Suprapubic skin (tissue), 4 donors: ENCODE measurements at regions not wholly inside any gene's neighbourhood (a gene's known extent, or its start where the extent isn't known, plus 50 kb on each side); places are given as distances from the start of the nearest gene placed in this dataset.

Experiments used
- DNase-seq, 2 donors: peaks; one replicate each; pipeline ENCODE4 v3.0.0-alpha.2; 2019; ENCODE audit warnings: low spot score in 2 of 2
- H3K27ac ChIP-seq: fragments of 200-600 bp; sonication (generic); one replicate; pipeline ENCODE4 v1.5.1; 2019
- H3K27me3 ChIP-seq: fragments of 200-600 bp; sonication (generic); one replicate; pipeline ENCODE4 v1.5.1; 2019
- H3K36me3 ChIP-seq: fragments of 200-600 bp; sonication (generic); one replicate; pipeline ENCODE4 v1.5.1; 2019
- H3K4me1 ChIP-seq: fragments of 200-600 bp; sonication (generic); one replicate; pipeline ENCODE4 v1.5.1; 2019
- H3K4me3 ChIP-seq: fragments of 200-600 bp; sonication (generic); one replicate; pipeline ENCODE4 v1.5.1; 2019; ENCODE audit warnings: mild to moderate bottlenecking
- H3K9me3 ChIP-seq: fragments of 200-600 bp; sonication (generic); one replicate; pipeline ENCODE4 v1.5.1; 2019
- CTCF ChIP-seq, 2 donors: fragments of 200-600 bp in 1 of 2; fragments of 450-650 bp in 1 of 2; sonication (generic) in 1 of 2; IDR thresholded peaks; one replicate each; pipeline ENCODE4 v1.5.1; 2016 to 2019; ENCODE audit warnings: antibody characterized with exemption in 2 of 2, mild to moderate bottlenecking in 1 of 2, moderate library complexity in 1 of 2
- EP300 ChIP-seq: sonication (generic); formaldehyde crosslinking; IDR thresholded peaks from one replicate; pipeline ENCODE4 v1.6.1; 2017; ENCODE audit warnings: antibody characterized with exemption
- POLR2A ChIP-seq, 2 donors: fragments of 450-650 bp; IDR thresholded peaks; one replicate each; pipeline ENCODE4 v1.6.1; 2017; ENCODE audit warnings: antibody characterized with exemption in 2 of 2, mild to moderate bottlenecking in 2 of 2, moderate library complexity in 2 of 2
- POLR2AphosphoS5 ChIP-seq, 3 donors: sonication (generic); formaldehyde crosslinking; IDR thresholded peaks; one replicate each; pipeline ENCODE4 v1.6.1; 2017; ENCODE audit warnings: antibody characterized with exemption in 3 of 3
- WGBS: methylation state at CpG from one replicate; pipeline ENCODE4 v1.1.5; 2018; 5-methylcytosine and 5-hydroxymethylcytosine counted together

- Histone ChIP-seq H3K27me3 (no peaks in the 10 kb centered on the region), H3K4me1 (no peaks in the 10 kb centered on the region), H3K36me3 (no peaks in the 10 kb centered on the region), H3K4me3 (no peak overlapping the region), H3K9me3 (no peaks in the 10 kb centered on the region), H3K27ac (no peak overlapping the region)
- no peak for DNase-seq
- WGBS, result 74% methylated on average over 7 of the region's 7 CpGs
- TF ChIP-seq CTCF (IDR thresholded peaks at IDR 0.05), result no peak
- TF ChIP-seq POLR2A (IDR thresholded peaks at IDR 0.05), result no peak
- TF ChIP-seq POLR2AphosphoS5 (IDR thresholded peaks at IDR 0.05), result no peak
- TF ChIP-seq EP300, result no peak
These were observed 1359.1 kb upstream of the ADGRL2 start for GRCh38 chr1:80441664-80442063.

GRCh38 chr1:80436851-80437250 is 1363.9 kb upstream of the ADGRL2 start:
- Histone ChIP-seq H3K4me1 (no peaks in the 10 kb centered on the region), H3K36me3 (no peaks in the 10 kb centered on the region), H3K9me3 (no peaks in the 10 kb centered on the region), H3K27ac (no peak overlapping the region), H3K4me3 (no peak overlapping the region), H3K27me3 (no peaks in the 10 kb centered on the region)
- TF ChIP-seq CTCF (IDR thresholded peaks at IDR 0.05) (no peak), POLR2A (IDR thresholded peaks at IDR 0.05) (no peak), POLR2AphosphoS5 (IDR thresholded peaks at IDR 0.05) (no peak), EP300 (no peak)
- WGBS, result 83% methylated on average over 1 of the region's 1 CpG
- no peak for DNase-seq

- H3K27ac ChIP-seq, result no peak overlapping the region
- no peaks in the 10 kb centered on the region for H3K36me3 ChIP-seq
- H3K9me3 ChIP-seq, result no peaks in the 10 kb centered on the region
- H3K4me1 ChIP-seq, result no peaks in the 10 kb centered on the region
- H3K27me3 ChIP-seq, result no peaks in the 10 kb centered on the region
- no peak for DNase-seq
- WGBS, result 85% methylated on average over 3 of the region's 3 CpGs
- H3K4me3 ChIP-seq, result no peak overlapping the region
- TF ChIP-seq EP300 (no peak), POLR2AphosphoS5 (IDR thresholded peaks at IDR 0.05) (no peak), POLR2A (IDR thresholded peaks at IDR 0.05) (no peak), CTCF (IDR thresholded peaks at IDR 0.05) (no peak)
These were observed 1372.9 kb upstream of the ADGRL2 start for GRCh38 chr1:80427881-80428280.

GRCh38 chr1:80424249-80424648 is 1376.5 kb upstream of the ADGRL2 start:
- TF ChIP-seq POLR2A (IDR thresholded peaks at IDR 0.05) (no peak), POLR2AphosphoS5 (IDR thresholded peaks at IDR 0.05) (no peak), EP300 (no peak), CTCF (IDR thresholded peaks at IDR 0.05) (no peak)
- Histone ChIP-seq H3K27ac (no peak overlapping the region), H3K4me3 (no peak overlapping the region), H3K4me1 (no peaks in the 10 kb centered on the region), H3K27me3 (no peaks in the 10 kb centered on the region), H3K36me3 (no peaks in the 10 kb centered on the region), H3K9me3 (no peaks in the 10 kb centered on the region)
- WGBS, result 74% methylated on average over 1 of the region's 1 CpG
- no peak for DNase-seq

GRCh38 chr1:80418134-80418533 is 1382.6 kb upstream of the ADGRL2 start:
- H3K27ac ChIP-seq, result no peak overlapping the region
- no peak for DNase-seq
- no peak overlapping the region for H3K4me3 ChIP-seq
- no peaks in the 10 kb centered on the region for H3K9me3 ChIP-seq
- WGBS, result 95% methylated on average over 1 of the region's 1 CpG
- H3K4me1 ChIP-seq, result no peaks in the 10 kb centered on the region
- TF ChIP-seq POLR2A (IDR thresholded peaks at IDR 0.05) (no peak), EP300 (no peak), CTCF (IDR thresholded peaks at IDR 0.05) (no peak), POLR2AphosphoS5 (IDR thresholded peaks at IDR 0.05) (no peak)
- H3K36me3 ChIP-seq, result no peaks in the 10 kb centered on the region
- H3K27me3 ChIP-seq, result no peaks in the 10 kb centered on the region
